AG09319 (cell line): ENCODE measurements at regions not wholly inside any gene's neighbourhood (a gene's known extent, or its start where the extent isn't known, plus 50 kb on each side); places are given as distances from the start of the nearest gene placed in this dataset.

Source experiments
- DNase-seq: peaks from one replicate; pipeline ENCODE4 v3.0.0-alpha.2; 2010; ENCODE audit warnings: low read depth; ENCODE audit errors: extremely low read depth
- CTCF ChIP-seq: IDR thresholded peaks from 2 replicates; pipeline ENCODE4 v1.5.1; 2011; ENCODE audit warnings: low read depth, mild to moderate bottlenecking, inconsistent platforms, low read length, moderate library complexity

- no peak for DNase-seq
- TF ChIP-seq CTCF = no peak
These were observed 133.8 kb upstream of the IQSEC1 start for GRCh38 chr3:13206799-13207577.

- no peak for DNase-seq
- no peak for TF ChIP-seq CTCF
These were observed 132.4 kb upstream of the IQSEC1 start for GRCh38 chr3:13205567-13206143.

- no peak for TF ChIP-seq CTCF
- no peak for DNase-seq
These were observed 130.9 kb upstream of the IQSEC1 start for GRCh38 chr3:13204177-13204581.

- no peak for TF ChIP-seq CTCF
- no peak for DNase-seq
These were observed 130.4 kb upstream of the IQSEC1 start for GRCh38 chr3:13203398-13204176.

- TF ChIP-seq CTCF = no peak
- DNase-seq = no peak
These were observed 129.6 kb upstream of the IQSEC1 start for GRCh38 chr3:13202744-13203397.

GRCh38 chr3:13201851-13202250, 128.6 kb upstream of the IQSEC1 start:
- DNase-seq = no peak
- TF ChIP-seq CTCF = no peak
